ENCODE measurements at regions not wholly inside any gene's neighbourhood (a gene's known extent, or its start where the extent isn't known, plus 50 kb on each side); places are given as distances from the start of the nearest gene placed in this dataset.

DNA sequence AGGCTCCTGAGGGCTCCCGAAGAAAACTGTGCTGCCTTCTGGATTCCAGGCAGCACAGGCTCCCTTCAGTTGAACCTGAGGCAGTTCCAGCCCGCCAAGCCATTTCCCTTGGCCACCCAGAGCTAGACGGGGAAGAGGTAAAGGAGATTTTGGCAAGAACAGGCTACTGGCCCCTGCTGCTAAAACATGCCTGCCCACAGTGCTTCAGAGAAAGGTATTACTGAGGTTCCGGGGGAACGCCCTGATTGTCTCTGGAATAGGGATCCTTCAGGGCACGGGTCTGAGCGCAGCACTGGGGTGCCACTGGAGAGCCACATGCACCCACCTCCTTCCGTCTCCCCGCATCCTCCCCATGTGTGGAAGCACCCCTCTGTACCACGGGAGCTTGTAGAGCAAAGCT, 247.4 kb downstream of the BAMBI start:
- TF ChIP-seq, protein P1, sequence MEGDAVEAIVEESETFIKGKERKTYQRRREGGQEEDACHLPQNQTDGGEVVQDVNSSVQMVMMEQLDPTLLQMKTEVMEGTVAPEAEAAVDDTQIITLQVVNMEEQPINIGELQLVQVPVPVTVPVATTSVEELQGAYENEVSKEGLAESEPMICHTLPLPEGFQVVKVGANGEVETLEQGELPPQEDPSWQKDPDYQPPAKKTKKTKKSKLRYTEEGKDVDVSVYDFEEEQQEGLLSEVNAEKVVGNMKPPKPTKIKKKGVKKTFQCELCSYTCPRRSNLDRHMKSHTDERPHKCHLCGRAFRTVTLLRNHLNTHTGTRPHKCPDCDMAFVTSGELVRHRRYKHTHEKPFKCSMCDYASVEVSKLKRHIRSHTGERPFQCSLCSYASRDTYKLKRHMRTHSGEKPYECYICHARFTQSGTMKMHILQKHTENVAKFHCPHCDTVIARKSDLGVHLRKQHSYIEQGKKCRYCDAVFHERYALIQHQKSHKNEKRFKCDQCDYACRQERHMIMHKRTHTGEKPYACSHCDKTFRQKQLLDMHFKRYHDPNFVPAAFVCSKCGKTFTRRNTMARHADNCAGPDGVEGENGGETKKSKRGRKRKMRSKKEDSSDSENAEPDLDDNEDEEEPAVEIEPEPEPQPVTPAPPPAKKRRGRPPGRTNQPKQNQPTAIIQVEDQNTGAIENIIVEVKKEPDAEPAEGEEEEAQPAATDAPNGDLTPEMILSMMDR (IDR thresholded peaks at IDR 0.05), result no peak
- no peak for TF ChIP-seq POLR2A (IDR thresholded peaks at IDR 0.05)

Measured in lower leg skin (tissue), 3 donors.